ENCODE measurements at regions not wholly inside any gene's neighbourhood (a gene's known extent, or its start where the extent isn't known, plus 50 kb on each side); places are given as distances from the start of the nearest gene placed in this dataset.

DNA sequence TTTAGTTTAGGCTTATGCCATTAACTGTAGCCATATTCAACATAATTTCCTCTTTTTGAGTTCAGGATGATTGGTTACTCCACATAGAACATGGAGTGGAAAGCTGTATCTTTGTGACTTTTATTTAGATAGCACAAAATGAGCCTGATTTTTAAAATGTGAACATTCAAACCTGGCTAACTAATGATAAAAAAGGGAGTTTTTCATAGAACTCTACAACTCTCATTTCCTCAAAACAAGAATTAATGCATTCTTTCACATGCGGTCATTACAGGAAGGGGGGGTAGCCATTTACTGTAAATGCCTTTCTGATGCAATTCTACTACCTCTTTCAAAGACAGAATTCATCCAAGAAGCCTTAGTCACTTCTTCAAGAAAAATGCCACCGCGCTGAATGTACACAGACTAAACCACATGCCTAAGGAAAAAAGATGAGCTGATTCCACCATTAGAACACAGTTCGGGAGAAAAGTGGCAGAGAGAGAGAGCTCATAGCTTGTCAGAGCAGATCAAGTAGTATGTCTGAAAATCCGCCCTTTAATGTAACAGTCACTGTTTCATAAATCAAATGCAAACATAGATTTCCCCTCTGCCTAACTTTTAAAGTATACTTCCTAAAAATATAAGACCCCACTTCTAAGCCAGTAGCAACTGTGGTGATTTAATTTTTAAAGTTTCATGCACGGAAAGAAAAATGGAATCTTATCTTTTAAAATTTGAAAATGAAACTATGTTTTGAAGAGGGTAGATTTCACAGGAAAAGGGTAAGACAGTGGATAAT is 226.4 kb upstream of the KLF14 start:
- DNase-seq (ENCODE audit: low read depth in 2 of 3, low spot score in 1 of 3) = peak in 1 of 3 donors; percentile 60

DNA sequence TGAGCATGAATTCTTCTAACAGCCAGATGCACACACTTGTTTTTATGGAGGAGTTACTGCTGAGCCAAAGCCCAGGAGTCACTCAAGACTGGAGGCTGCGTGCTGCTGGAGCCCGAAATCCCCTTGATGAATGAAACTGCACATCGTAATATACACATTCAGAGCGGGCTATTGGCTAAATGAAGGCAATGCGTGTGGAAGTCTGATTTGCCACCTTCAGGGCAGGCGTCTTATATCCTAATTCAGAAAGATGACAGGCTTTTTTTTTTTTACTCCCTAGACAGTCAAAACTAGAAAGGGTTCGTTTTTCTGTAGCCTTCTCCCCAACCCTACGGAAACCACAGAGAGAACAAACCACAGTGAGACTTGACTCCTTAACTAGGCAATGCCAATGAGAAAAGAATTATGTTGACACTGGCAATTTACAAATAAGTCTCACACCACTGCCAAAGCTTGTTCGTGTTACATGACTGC is 227.2 kb upstream of the KLF14 start:
- peak; percentile 61 to 78 (median 74) for DNase-seq (ENCODE audit: low read depth in 2 of 3, low spot score in 1 of 3)

GRCh38 chr7:130962109-130962508 is 228.1 kb upstream of the KLF14 start:
- DNase-seq (ENCODE audit: low read depth in 2 of 3, low spot score in 1 of 3) = no peak

DNA sequence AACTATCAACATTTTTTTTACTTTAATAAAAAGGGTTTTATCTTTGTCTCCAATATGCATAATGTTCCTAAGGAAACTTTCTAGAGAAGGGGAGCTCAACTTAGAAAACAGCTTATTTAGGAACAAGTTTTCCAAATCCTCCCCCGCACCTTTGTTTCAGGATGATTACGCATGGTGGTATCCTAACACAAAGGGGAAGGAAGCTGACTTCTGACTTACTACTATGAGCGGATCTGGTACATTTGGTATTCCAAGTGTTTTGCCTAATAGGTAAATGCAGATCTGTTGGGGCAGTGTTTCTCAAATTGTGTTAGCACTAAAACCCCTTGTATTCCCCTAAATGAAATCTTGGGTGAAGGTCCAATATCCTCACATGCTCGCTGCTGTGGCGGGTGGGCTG is 229.3 kb upstream of the KLF14 start:
- DNase-seq (ENCODE audit: low read depth in 2 of 3, low spot score in 1 of 3) = no peak

DNA sequence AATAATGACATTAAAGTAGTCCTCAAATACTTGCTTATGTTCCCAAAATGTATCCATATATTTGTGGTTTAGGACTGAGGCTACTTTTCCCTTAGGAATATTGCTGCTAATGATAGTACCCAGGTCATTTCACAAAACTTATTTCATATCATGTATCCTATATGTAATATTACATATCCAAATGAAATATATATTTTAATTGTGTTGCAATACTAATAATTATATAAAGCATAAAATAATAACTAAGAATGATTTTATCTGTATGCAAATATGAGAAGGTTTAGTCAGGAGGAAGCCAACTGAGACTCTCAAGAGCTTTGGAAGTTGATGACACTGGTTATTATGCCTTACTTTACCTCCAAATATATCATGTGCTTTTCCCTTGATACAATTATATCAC is 231.5 kb upstream of the KLF14 start:
- no peak for DNase-seq (ENCODE audit: low read depth in 2 of 3, low spot score in 1 of 3)

- no peak for DNase-seq (ENCODE audit: low read depth in 2 of 3, low spot score in 1 of 3)
Measured at GRCh38 chr7:130966246-130967009, 232.4 kb upstream of the KLF14 start.

DNA sequence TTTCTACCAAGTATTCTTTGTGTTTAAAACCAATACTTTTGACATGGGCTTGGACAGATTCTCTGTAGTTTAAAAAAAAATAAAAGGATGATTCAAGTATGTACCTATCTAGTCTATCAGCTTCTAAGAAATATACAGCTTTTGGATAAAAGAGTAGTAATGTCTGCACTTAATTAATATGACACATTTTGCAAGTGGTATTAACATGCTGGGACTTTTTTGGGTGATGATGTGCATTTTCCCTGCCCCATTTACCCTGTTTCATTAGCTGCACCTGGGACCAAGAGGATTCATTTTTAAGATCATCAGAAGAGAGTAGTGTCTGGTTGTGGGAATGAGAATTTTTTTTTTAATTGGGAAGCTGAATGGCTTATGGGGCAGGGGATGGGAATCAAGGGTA is 236.2 kb upstream of the KLF14 start:
- no peak for DNase-seq (ENCODE audit: low read depth in 2 of 3, low spot score in 1 of 3)

DNA sequence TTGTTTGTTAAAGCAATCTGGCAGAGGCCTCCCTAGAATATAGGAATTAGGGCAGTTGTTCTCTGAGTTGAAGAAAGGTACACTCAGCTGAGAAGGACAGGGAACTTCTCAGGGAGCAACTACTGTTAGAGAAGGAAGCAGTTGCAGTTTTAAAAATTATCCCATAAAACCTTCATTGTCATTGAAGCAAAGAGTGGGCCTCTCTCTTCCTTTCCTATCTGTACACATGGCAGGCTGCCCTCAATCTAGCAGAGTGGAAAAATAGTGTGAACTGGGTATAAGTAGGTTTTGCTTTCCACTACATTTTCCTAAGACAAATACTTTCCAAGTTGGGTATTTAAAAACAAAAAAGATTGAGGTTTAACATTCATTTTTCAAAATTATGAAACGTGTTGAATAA is 236.7 kb upstream of the KLF14 start:
- no peak for DNase-seq (ENCODE audit: low read depth in 2 of 3, low spot score in 1 of 3)

DNA sequence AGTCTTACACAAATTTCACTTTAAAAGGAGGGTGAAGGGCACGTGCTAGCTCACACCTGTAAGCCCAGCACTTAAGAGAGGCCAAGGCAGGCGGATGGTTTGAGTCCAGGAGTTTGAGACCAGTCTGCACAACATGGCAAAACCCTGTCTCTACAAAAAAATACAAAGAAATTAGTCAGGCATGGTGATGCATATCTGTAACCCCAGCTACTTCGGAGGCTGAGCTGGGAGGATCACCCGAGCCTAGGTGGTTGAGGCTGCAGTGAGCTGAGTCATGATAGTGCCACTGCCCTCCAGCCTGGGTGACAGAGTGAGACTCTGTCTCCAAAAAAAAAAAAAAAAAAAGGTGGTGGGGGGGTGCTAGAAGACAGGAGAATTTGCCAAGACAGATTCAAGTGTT is 237.3 kb upstream of the KLF14 start:
- DNase-seq (ENCODE audit: low read depth in 2 of 3, low spot score in 1 of 3) = peak; percentile 60 to 80 (median 67)

DNA sequence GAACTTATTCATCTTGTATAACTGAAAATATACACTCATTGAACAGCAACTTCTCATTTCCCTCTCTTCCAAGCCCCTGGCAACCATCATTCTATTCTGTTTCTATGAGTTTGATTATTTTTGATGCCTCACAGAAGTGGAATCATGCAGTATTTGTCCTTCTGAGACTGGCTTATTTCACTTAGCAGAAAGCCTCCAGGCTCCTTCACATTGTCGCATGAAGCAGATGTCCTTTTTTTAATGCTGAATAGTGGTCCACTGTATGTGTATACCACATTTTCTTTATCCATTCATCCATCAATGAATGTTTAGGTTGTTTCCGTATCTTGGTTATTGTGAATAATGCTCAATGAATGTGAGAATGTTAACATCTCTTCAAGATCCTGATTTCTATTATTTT is 238.2 kb upstream of the KLF14 start:
- no peak for DNase-seq (ENCODE audit: low read depth in 2 of 3, low spot score in 1 of 3)

DNA sequence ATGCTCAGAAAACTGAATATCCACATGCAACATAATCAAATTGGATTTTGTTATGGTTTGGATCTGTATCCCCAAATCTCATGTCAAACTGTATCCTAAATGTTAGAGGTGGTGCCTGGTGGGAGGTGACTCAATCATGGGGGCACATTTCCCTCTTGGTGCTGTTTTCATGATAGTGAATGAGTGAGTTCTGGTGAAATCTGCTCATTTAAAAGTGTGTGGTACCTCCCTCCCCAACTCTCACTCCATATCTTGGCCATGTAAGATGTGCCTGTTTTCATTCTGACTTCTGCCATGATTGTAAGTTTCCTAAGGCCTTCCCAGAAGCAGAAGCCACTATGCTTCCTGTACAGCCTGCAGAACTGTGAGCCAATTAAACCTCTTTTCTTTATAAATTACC is 239.6 kb upstream of the KLF14 start:
- DNase-seq (ENCODE audit: low read depth in 2 of 3, low spot score in 1 of 3) = no peak

GRCh38 chr7:130974169-130974568 is 240.2 kb upstream of the KLF14 start:
- DNase-seq (ENCODE audit: low read depth in 2 of 3, low spot score in 1 of 3) = no peak

- no peak for DNase-seq (ENCODE audit: low read depth in 2 of 3, low spot score in 1 of 3)
Measured at GRCh38 chr7:130974794-130975193, 240.8 kb upstream of the KLF14 start.

- DNase-seq (ENCODE audit: low read depth in 2 of 3, low spot score in 1 of 3) = no peak
Measured at GRCh38 chr7:130975731-130976130, 241.7 kb upstream of the KLF14 start.

- no peak for DNase-seq (ENCODE audit: low read depth in 2 of 3, low spot score in 1 of 3)
Measured at GRCh38 chr7:130982160-130982638, 248.2 kb upstream of the KLF14 start.

GRCh38 chr7:130982651-130983050 is 248.6 kb upstream of the KLF14 start:
- DNase-seq (ENCODE audit: low read depth in 2 of 3, low spot score in 1 of 3) = no peak

- DNase-seq (ENCODE audit: low read depth in 2 of 3, low spot score in 1 of 3) = no peak
Measured at GRCh38 chr7:130985361-130985760, 251.4 kb upstream of the KLF14 start.

DNA sequence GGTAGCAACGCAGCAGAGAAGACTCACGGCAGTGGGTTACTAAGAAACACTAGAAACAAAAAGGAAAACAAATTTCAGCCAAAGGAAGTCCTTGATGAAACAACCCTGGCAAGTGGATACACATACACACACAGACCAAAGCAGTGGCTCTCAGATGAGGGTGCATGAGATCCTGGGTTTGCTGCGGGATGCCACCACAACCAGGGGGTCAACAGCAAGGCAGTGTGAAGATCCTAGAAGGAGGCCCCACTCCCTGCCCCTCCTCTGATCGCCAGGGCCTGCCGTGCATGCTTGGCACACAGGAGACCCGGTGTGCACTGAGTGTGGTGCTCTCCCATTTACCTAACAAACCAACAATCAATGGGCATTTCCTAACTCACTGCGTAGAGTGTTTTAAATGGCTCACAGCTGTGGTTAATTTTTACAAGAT is 252.3 kb upstream of the KLF14 start:
- no peak for DNase-seq (ENCODE audit: low read depth in 2 of 3, low spot score in 1 of 3)

- no peak for DNase-seq (ENCODE audit: low read depth in 2 of 3, low spot score in 1 of 3)
Measured at GRCh38 chr7:130987092-130987491, 253.1 kb upstream of the KLF14 start.

- DNase-seq (ENCODE audit: low read depth in 2 of 3, low spot score in 1 of 3) = no peak
Measured at GRCh38 chr7:130988443-130988842, 254.4 kb upstream of the KLF14 start.

GRCh38 chr7:130989101-130989795 is 255.2 kb upstream of the KLF14 start:
- DNase-seq (ENCODE audit: low read depth in 2 of 3, low spot score in 1 of 3) = no peak
